SW480 (cell line): ENCODE measurements at regions not wholly inside any gene's neighbourhood (a gene's known extent, or its start where the extent isn't known, plus 50 kb on each side); places are given as distances from the start of the nearest gene placed in this dataset.
A peak's percentile ranks its signal among the peaks of the same experiment; 100 is the strongest.
"Not testable (repeated sequence)": the region's sequence is repeated elsewhere in the genome, so short reads cannot be mapped to it uniquely, and the experiment has no call there.

Experiments used
- DNase-seq: peaks from one replicate; pipeline ENCODE4 v3.0.0-alpha.2; 2016; ENCODE audit warnings: low spot score

- DNase-seq: not testable (repeated sequence)
These were observed 50.3 kb upstream of the UGT2B15 start for GRCh38 chr4:68720723-68721122.

GRCh38 chr4:68724426-68724825, 54.0 kb upstream of the UGT2B15 start:
- DNase-seq: peak; percentile 2

- no peak for DNase-seq
These were observed 54.5 kb upstream of the UGT2B15 start for GRCh38 chr4:68724922-68725321.

- no peak for DNase-seq
These were observed 62.4 kb upstream of the UGT2B15 start for GRCh38 chr4:68732653-68733466.

GRCh38 chr4:68734095-68734494, 63.6 kb upstream of the UGT2B15 start:
- DNase-seq: no peak

- DNase-seq: no peak
These were observed 64.7 kb upstream of the UGT2B15 start for GRCh38 chr4:68735106-68735505.

- no peak for DNase-seq
These were observed 66.4 kb upstream of the UGT2B15 start for GRCh38 chr4:68736813-68737212.

GRCh38 chr4:68738036-68738435, 67.6 kb upstream of the UGT2B15 start:
- DNase-seq: no peak

GRCh38 chr4:68744368-68744767, 71.4 kb upstream of the UGT2B10 start:
- no peak for DNase-seq

- DNase-seq: peak; percentile 6
These were observed 67.4 kb upstream of the UGT2B10 start for GRCh38 chr4:68748181-68748991.

GRCh38 chr4:68750555-68750954, 65.2 kb upstream of the UGT2B10 start:
- no peak for DNase-seq

GRCh38 chr4:68751138-68751537, 64.7 kb upstream of the UGT2B10 start:
- no peak for DNase-seq

- DNase-seq: no peak
These were observed 49.9 kb upstream of the UGT2B10 start for GRCh38 chr4:68765876-68766275.
